ENCODE measurements at regions not wholly inside any gene's neighbourhood (a gene's known extent, or its start where the extent isn't known, plus 50 kb on each side); places are given as distances from the start of the nearest gene placed in this dataset.
"Not testable (repeated sequence)": the region's sequence is repeated elsewhere in the genome, so short reads cannot be mapped to it uniquely, and the experiment has no call there.

DNA sequence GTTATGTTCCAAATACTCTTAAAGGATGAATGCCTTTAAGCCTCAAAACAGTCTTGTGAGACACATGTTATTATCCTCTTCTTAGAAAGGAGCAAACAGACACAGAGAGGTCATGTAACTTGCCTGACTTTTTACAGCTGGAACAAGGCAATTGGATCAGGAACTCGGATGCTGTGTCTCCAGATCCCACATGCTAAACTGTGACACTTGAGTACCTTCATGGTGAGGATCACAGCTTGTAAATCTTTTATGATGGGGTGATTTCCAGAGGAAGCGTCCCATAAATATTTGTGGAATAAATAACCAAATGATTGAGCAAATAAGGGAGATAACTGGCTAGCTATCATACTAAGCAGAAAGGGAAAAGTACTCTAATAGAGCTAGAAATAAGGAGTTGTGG is 171.2 kb downstream of the C11orf91 start:
- intact Hi-C loops (cut with micrococcal nuclease): no loop called here
- Mint-ChIP-seq H3K27ac (no peak overlapping the region), H3K36me3 (ENCODE audit: low read depth) (no peaks in the 10 kb centered on the region), H3K27me3 (peaks cover 2% of the 10 kb centered on the region), H3K4me3 (no peak overlapping the region), H3K4me1 (ENCODE audit: low read depth) (no peaks in the 10 kb centered on the region), H3K9me3 (no peaks in the 10 kb centered on the region)
- TF ChIP-seq, protein P1, sequence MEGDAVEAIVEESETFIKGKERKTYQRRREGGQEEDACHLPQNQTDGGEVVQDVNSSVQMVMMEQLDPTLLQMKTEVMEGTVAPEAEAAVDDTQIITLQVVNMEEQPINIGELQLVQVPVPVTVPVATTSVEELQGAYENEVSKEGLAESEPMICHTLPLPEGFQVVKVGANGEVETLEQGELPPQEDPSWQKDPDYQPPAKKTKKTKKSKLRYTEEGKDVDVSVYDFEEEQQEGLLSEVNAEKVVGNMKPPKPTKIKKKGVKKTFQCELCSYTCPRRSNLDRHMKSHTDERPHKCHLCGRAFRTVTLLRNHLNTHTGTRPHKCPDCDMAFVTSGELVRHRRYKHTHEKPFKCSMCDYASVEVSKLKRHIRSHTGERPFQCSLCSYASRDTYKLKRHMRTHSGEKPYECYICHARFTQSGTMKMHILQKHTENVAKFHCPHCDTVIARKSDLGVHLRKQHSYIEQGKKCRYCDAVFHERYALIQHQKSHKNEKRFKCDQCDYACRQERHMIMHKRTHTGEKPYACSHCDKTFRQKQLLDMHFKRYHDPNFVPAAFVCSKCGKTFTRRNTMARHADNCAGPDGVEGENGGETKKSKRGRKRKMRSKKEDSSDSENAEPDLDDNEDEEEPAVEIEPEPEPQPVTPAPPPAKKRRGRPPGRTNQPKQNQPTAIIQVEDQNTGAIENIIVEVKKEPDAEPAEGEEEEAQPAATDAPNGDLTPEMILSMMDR (IDR thresholded peaks at IDR 0.05): no peak
- ChIA-PET CTCF (no interaction called here), POLR2A (no interaction called here)
- ATAC-seq (no peak), DNase-seq (no peak)

DNA sequence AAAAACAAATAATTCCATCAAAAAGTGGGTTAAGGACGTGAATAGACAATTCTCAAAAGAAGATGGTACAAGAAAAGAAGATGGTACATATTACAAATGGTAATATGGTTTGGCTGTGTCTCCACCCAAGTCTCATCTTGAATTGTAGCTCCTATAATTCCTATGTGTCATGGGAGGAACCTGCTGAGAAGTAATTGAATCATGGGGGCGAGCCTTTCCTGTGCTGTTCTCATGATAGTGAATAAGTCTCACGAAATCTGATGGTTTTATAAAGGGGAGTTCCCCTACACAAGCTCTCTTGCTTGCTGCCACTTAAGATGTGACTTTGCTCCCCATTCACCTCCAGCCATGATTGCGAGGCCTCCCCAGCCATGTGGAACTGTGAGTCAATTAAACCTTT is 172.9 kb downstream of the C11orf91 start:
- CTCF ChIA-PET; DNase-seq; ATAC-seq; H3K27me3 Mint-ChIP-seq; H3K9me3 Mint-ChIP-seq; H3K4me1 Mint-ChIP-seq (ENCODE audit: low read depth); H3K27ac Mint-ChIP-seq; H3K36me3 Mint-ChIP-seq (ENCODE audit: low read depth); H3K4me3 Mint-ChIP-seq; POLR2A ChIA-PET; intact Hi-C loops (cut with micrococcal nuclease): not testable (repeated sequence)

DNA sequence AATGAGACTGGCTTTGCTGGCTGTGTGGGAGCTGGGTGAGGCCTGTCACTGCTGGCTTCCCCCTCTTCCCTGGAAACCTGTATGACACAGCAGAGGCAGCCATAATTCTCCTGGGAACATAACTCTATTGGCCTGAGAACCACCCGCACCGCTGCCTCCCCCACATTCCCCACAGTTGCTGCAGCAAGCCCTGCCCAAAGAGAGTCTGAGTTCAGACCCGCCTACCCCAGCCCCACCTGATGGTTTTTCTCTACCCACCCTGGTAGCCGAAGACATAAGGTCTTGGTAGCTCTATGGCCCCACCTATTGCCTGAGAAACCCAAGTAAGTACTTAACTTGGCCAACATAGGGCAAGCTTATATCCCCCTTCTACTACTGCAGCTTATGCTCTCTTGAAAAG is 174.8 kb downstream of the C11orf91 start:
- Mint-ChIP-seq H3K36me3 (ENCODE audit: low read depth) (no peaks in the 10 kb centered on the region), H3K9me3 (no peaks in the 10 kb centered on the region), H3K27me3 (peaks cover 5% of the 10 kb centered on the region), H3K4me1 (ENCODE audit: low read depth) (no peaks in the 10 kb centered on the region), H3K27ac (no peak overlapping the region), H3K4me3 (no peak overlapping the region)
- no peak for DNase-seq
- CTCF ChIA-PET: interaction anchor here (0.9 kb wide), 1 partner anchor 11 kb away, joined by 3 read pairs; no protein-coding TSS in a partner anchor
- intact Hi-C loops (cut with micrococcal nuclease): no loop called here
- no peak for ATAC-seq
- TF ChIP-seq, protein P1 (IDR thresholded peaks at IDR 0.05): no peak
- POLR2A ChIA-PET: no interaction called here

DNA sequence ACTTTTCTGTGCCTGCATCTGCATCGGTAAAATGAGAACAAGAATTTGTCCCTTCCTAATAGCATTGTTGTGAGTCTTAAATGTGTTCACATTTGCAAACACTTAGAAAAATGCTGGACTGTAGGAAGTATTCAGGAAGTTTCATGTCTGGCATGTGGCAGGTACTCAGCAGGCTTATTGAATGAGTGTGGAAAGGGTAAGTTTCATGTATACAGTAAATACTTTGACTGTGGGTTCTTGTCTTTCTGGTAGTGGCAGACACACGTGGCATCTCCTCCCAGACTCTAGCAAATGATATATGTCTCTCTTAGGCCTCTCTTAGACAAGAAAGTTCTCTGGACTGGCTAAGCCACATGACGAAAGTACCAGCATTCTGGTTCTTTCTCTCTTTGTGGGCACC is 179.2 kb downstream of the C11orf91 start:
- TF ChIP-seq, protein P1 (IDR thresholded peaks at IDR 0.05): no peak
- Mint-ChIP-seq H3K9me3 (no peaks in the 10 kb centered on the region), H3K27me3 (peaks cover 11% of the 10 kb centered on the region), H3K27ac (no peak overlapping the region), H3K36me3 (ENCODE audit: low read depth) (no peaks in the 10 kb centered on the region), H3K4me3 (no peak overlapping the region), H3K4me1 (ENCODE audit: low read depth) (no peaks in the 10 kb centered on the region)
- ChIA-PET POLR2A (no interaction called here), CTCF (no interaction called here)
- DNase-seq (no peak), ATAC-seq (no peak)
- intact Hi-C loops (cut with micrococcal nuclease): no loop called here

DNA sequence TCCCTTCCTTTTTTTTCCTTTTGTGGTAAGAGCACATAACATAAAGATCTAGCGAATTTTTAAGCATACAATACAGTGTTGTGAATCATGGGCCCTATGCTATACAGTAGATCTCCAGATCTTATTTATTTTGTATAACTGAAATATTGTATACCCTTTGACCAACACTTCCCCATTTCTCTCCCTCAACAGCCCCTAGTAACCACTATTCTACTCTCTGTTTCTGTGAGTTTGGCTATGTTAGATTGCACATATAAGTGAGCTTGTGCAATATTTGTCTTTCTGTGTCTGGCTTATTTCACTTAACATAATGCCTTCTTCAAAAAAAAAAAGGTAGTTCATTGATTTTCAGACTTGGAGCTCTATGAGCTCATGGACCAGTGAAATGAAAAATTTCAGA is 180.5 kb downstream of the C11orf91 start:
- Mint-ChIP-seq H3K9me3 (no peaks in the 10 kb centered on the region), H3K27me3 (peaks cover 11% of the 10 kb centered on the region), H3K27ac (no peak overlapping the region), H3K36me3 (ENCODE audit: low read depth) (no peaks in the 10 kb centered on the region), H3K4me3 (no peak overlapping the region), H3K4me1 (ENCODE audit: low read depth) (no peaks in the 10 kb centered on the region)
- ChIA-PET POLR2A (no interaction called here), CTCF (no interaction called here)
- ATAC-seq (no peak), DNase-seq (no peak)
- intact Hi-C loops (cut with micrococcal nuclease): no loop called here
- TF ChIP-seq, protein P1 (IDR thresholded peaks at IDR 0.05): no peak

GRCh38 chr11:33515347-33515746 is 185.3 kb downstream of the C11orf91 start:
- TF ChIP-seq, protein P1 (IDR thresholded peaks at IDR 0.05): no peak
- intact Hi-C loops (cut with micrococcal nuclease): no loop called here
- Mint-ChIP-seq H3K27ac (no peak overlapping the region), H3K4me3 (no peak overlapping the region), H3K9me3 (no peaks in the 10 kb centered on the region), H3K36me3 (ENCODE audit: low read depth) (no peaks in the 10 kb centered on the region), H3K4me1 (ENCODE audit: low read depth) (no peaks in the 10 kb centered on the region), H3K27me3 (peaks cover 14% of the 10 kb centered on the region)
- peak; percentile 4 for DNase-seq
- POLR2A ChIA-PET: no interaction called here
- CTCF ChIA-PET: interaction anchor here (1.1 kb wide), 1 partner anchor 10 kb away, joined by 3 read pairs; no protein-coding TSS in a partner anchor
- ATAC-seq: no peak
